ENCODE measurements at regions not wholly inside any gene's neighbourhood (a gene's known extent, or its start where the extent isn't known, plus 50 kb on each side); places are given as distances from the start of the nearest gene placed in this dataset.

DNA sequence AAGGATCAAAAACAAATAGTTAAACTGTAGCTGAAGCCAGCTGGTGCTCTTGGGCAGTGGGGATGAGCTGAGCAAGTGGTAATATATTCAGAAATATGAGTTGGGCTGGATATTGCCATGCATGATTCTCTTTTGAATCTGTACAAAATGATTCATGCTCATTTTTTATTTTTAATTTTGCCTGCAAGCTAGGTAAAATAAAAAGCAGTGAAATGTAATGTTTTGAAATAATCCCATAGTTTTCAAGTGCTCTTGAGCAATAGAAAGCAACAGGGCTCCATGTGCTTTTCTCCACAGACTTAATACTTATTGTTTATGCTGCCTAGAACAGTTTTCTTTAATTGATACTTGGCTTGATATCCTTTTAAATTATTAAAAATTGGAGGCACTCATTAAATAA is 489.3 kb downstream of the TLE4 start:
- DNase-seq (ENCODE audit: extremely low read depth in 1 of 4, low spot score in 3 of 4) (no peak), ATAC-seq (no peak), FAIRE-seq (no peak)
- ChIA-PET CTCF (ENCODE audit: low intra/inter-chr PET ratio) (no interaction called here), POLR2A (no interaction called here)
- Histone ChIP-seq H3K27ac (ENCODE audit: extremely low read depth, low read depth, low read length) (no peak overlapping the region), H3K27me3 (ENCODE audit: control insufficient read depth in 2 of 2, insufficient read depth in 2 of 2, low read length in 2 of 2) (no peaks in the 10 kb centered on the region), H4K20me1 (replicated peaks; ENCODE audit: control insufficient read depth, insufficient read depth, low read length) (no peaks in the 10 kb centered on the region), H3K4me3 (no peak overlapping the region), H3K4me2 (ENCODE audit: insufficient read depth, low read length) (no peak overlapping the region), H3K9me1 (ENCODE audit: control insufficient read depth, insufficient read depth, low read length) (no peaks in the 10 kb centered on the region), H3K9ac (ENCODE audit: insufficient read depth in 1 of 2, low read depth in 2 of 2, low read length in 2 of 2) (no peak overlapping the region), H3K36me3 (ENCODE audit: control insufficient read depth, insufficient read depth, low read length) (no peaks in the 10 kb centered on the region), H3K79me2 (ENCODE audit: control insufficient read depth, insufficient read depth, low read length) (no peaks in the 10 kb centered on the region), H3K9me3 (replicated peaks; ENCODE audit: control insufficient read depth, insufficient read depth, low read depth, low read length) (no peaks in the 10 kb centered on the region), H3K4me1 (replicated peaks in 1 of 2; ENCODE audit: control insufficient read depth in 2 of 2, insufficient read depth in 2 of 2, low read length in 2 of 2) (no peaks in the 10 kb centered on the region), H2AFZ (ENCODE audit: low read depth, low read length) (no peak overlapping the region)
- intact Hi-C loops (cut with micrococcal nuclease): no loop called here
- no TSS peak for BruUV-seq (replicated peaks)
- in situ Hi-C loops (cut with MboI): no loop called here
- TF ChIP-seq, protein P1, sequence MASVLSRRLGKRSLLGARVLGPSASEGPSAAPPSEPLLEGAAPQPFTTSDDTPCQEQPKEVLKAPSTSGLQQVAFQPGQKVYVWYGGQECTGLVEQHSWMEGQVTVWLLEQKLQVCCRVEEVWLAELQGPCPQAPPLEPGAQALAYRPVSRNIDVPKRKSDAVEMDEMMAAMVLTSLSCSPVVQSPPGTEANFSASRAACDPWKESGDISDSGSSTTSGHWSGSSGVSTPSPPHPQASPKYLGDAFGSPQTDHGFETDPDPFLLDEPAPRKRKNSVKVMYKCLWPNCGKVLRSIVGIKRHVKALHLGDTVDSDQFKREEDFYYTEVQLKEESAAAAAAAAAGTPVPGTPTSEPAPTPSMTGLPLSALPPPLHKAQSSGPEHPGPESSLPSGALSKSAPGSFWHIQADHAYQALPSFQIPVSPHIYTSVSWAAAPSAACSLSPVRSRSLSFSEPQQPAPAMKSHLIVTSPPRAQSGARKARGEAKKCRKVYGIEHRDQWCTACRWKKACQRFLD (CRISPR knock-in tag; IDR thresholded peaks at IDR 0.05): no peak
- TF ChIP-seq TRIM24 (IDR thresholded peaks at IDR 0.05) (no peak), ZFP1 (CRISPR knock-in tag; IDR thresholded peaks at IDR 0.05) (no peak), HMG20A (CRISPR knock-in tag; conservative IDR thresholded peaks at IDR 0.05) (no peak), MCM7 (IDR thresholded peaks at IDR 0.05) (no peak), SRF (CRISPR knock-in tag; IDR thresholded peaks at IDR 0.05) (no peak)
- TF ChIP-seq, protein P2, sequence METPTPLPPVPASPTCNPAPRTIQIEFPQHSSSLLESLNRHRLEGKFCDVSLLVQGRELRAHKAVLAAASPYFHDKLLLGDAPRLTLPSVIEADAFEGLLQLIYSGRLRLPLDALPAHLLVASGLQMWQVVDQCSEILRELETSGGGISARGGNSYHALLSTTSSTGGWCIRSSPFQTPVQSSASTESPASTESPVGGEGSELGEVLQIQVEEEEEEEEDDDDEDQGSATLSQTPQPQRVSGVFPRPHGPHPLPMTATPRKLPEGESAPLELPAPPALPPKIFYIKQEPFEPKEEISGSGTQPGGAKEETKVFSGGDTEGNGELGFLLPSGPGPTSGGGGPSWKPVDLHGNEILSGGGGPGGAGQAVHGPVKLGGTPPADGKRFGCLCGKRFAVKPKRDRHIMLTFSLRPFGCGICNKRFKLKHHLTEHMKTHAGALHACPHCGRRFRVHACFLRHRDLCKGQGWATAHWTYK (CRISPR knock-in tag; IDR thresholded peaks at IDR 0.05): no peak
- TF ChIP-seq, protein P3, sequence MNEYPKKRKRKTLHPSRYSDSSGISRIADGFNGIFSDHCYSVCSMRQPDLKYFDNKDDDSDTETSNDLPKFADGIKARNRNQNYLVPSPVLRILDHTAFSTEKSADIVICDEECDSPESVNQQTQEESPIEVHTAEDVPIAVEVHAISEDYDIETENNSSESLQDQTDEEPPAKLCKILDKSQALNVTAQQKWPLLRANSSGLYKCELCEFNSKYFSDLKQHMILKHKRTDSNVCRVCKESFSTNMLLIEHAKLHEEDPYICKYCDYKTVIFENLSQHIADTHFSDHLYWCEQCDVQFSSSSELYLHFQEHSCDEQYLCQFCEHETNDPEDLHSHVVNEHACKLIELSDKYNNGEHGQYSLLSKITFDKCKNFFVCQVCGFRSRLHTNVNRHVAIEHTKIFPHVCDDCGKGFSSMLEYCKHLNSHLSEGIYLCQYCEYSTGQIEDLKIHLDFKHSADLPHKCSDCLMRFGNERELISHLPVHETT (CRISPR knock-in tag; conservative IDR thresholded peaks at IDR 0.05 in 1 of 2, IDR thresholded peaks at IDR 0.05 in 1 of 2): no peak
- TF ChIP-seq, protein P4, sequence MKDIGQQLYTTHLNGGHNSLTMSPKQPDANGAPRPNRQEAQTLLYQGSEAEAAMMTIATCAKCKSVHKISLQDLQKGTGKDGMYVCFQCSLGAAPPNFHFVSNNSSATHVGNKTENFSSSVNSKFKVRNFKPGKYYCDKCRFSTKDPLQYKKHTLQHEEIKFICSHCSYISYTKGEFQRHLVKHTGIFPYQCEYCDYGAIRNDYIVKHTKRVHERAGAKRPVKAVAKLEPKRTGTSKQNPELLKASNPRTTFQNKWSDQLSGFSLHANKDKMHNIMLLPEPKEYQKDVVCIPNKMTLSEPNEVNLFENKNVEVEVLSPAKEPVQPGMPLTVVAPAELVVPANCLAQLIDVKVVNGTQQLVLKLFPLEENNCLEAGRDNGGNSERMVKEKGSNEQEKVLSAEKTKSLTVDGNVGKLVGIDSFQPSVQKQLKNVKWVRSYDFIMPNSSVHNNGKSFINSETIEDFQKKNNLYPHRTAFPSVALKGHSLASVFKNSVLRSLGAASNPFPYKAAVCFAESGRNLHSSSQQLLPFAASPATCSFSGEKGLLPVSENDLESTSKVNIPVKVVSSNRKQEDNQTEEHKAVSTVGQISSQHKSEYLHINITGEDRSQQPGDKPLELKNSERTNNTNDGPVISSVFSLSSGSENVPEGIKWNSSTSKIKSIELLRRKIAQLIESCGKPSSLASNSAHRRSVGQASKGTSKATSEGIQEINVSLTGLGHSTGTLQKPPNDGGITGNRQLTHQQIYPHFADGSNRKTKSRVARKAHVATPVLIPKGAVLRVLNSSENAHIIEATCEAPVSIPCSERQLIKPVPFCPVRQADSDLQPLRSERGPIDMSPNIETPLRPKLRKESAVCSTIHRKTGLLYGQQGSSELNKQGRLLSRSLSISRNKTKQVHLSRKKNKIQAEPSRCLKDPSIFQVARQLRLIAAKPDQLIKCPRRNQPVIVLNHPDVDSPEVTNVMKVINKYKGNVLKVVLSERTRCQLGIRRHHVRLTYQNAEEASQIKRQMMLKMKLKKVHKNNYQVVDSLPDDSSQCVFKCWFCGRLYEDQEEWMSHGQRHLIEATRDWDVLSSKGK (CRISPR knock-in tag; IDR thresholded peaks at IDR 0.05): no peak
